ENCODE measurements at regions not wholly inside any gene's neighbourhood (a gene's known extent, or its start where the extent isn't known, plus 50 kb on each side); places are given as distances from the start of the nearest gene placed in this dataset.

GRCh38 chr2:224134003-224134734 lies 95.1 kb upstream of the SERPINE2 start:
- no peak overlapping the region for H3K27ac ChIP-seq (ENCODE audit: low read depth, low read length, poor library complexity, severe bottlenecking)
- H3K4me2 ChIP-seq (ENCODE audit: low read length) = no peak overlapping the region
- H3K4me3 ChIP-seq (ENCODE audit: low read depth, low read length, poor library complexity, severe bottlenecking) = no peak overlapping the region
- no peaks in the 10 kb centered on the region for H4K20me1 ChIP-seq (ENCODE audit: insufficient read depth, low read length)
- CTCF ChIA-PET (ENCODE audit: unreplicated experiment) = no interaction called here
- POLR2A ChIA-PET = interaction anchor here (0.6 to 1.4 kb wide), 4 partner anchors 9 to 682 kb away, joined by 3 to 4 read pairs (median 3); no protein-coding TSS in a partner anchor
- H3K9me2 ChIP-seq (ENCODE audit: insufficient read depth, low read length) = no peaks in the 10 kb centered on the region
- H3K36me3 ChIP-seq (ENCODE audit: insufficient read depth, low read length) = no peaks in the 10 kb centered on the region
- no peak overlapping the region for H2AFZ ChIP-seq (ENCODE audit: low read length)
- H3K9me3 ChIP-seq (ENCODE audit: low read length) = no peaks in the 10 kb centered on the region
- no peak for DNase-seq (ENCODE audit: low spot score)
- H3K4me1 ChIP-seq (ENCODE audit: insufficient read depth, low read length, poor library complexity, severe bottlenecking) = no peaks in the 10 kb centered on the region
- no peaks in the 10 kb centered on the region for H3K79me2 ChIP-seq (ENCODE audit: insufficient read depth, low read depth, low read length)
- TF ChIP-seq EZH2phosphoT487 (IDR thresholded peaks at IDR 0.05; ENCODE audit: borderline replicate concordance, low read depth, low read length) = no peak
- no peak for TF ChIP-seq CTCF (conservative IDR thresholded peaks at IDR 0.05; ENCODE audit: low read length)
- intact Hi-C loops (cut with micrococcal nuclease; ENCODE audit: unreplicated experiment) = no loop called here
- no TSS peak for BruUV-seq (replicated peaks)

- H3K9me3 ChIP-seq (ENCODE audit: low read length) = no peaks in the 10 kb centered on the region
- H3K4me3 ChIP-seq (ENCODE audit: low read depth, low read length, poor library complexity, severe bottlenecking) = no peak overlapping the region
- H3K9me2 ChIP-seq (ENCODE audit: insufficient read depth, low read length) = no peaks in the 10 kb centered on the region
- H4K20me1 ChIP-seq (ENCODE audit: insufficient read depth, low read length) = no peaks in the 10 kb centered on the region
- no peaks in the 10 kb centered on the region for H3K79me2 ChIP-seq (ENCODE audit: insufficient read depth, low read depth, low read length)
- H3K27ac ChIP-seq (ENCODE audit: low read depth, low read length, poor library complexity, severe bottlenecking) = no peak overlapping the region
- BruUV-seq (replicated peaks) = no TSS peak
- no peak for TF ChIP-seq EZH2phosphoT487 (IDR thresholded peaks at IDR 0.05; ENCODE audit: borderline replicate concordance, low read depth, low read length)
- TF ChIP-seq CTCF (conservative IDR thresholded peaks at IDR 0.05; ENCODE audit: low read length) = no peak
- H3K36me3 ChIP-seq (ENCODE audit: insufficient read depth, low read length) = no peaks in the 10 kb centered on the region
- CTCF ChIA-PET (ENCODE audit: unreplicated experiment) = interaction anchor here (0.6 kb wide), 1 partner anchor 674 kb away, joined by 3 read pairs; no protein-coding TSS in a partner anchor
- H2AFZ ChIP-seq (ENCODE audit: low read length) = no peak overlapping the region
- H3K4me2 ChIP-seq (ENCODE audit: low read length) = no peak overlapping the region
- intact Hi-C loops (cut with micrococcal nuclease; ENCODE audit: unreplicated experiment) = no loop called here
- no peaks in the 10 kb centered on the region for H3K4me1 ChIP-seq (ENCODE audit: insufficient read depth, low read length, poor library complexity, severe bottlenecking)
- POLR2A ChIA-PET = interaction anchor here (1.0 to 1.4 kb wide), 3 partner anchors 9 to 681 kb away, joined by 3 read pairs; no protein-coding TSS in a partner anchor
- DNase-seq (ENCODE audit: low spot score) = no peak
These were observed 94.3 kb upstream of the SERPINE2 start for GRCh38 chr2:224133387-224133786.

- POLR2A ChIA-PET = interaction anchor here (0.5 to 1.7 kb wide), 2 partner anchors 41 to 51 kb away, joined by 5 read pairs; no protein-coding TSS in a partner anchor
These were observed 88.9 kb upstream of the SERPINE2 start for GRCh38 chr2:224127871-224128501.

More at GRCh38 chr2:224127871-224128501, 88.9 kb upstream of the SERPINE2 start:
- CTCF ChIA-PET (ENCODE audit: unreplicated experiment) = no interaction called here
- Histone ChIP-seq H3K79me2 (ENCODE audit: insufficient read depth, low read depth, low read length) (no peaks in the 10 kb centered on the region), H3K9me2 (ENCODE audit: insufficient read depth, low read length) (no peaks in the 10 kb centered on the region), H3K27ac (ENCODE audit: low read depth, low read length, poor library complexity, severe bottlenecking) (no peak overlapping the region), H3K4me1 (ENCODE audit: insufficient read depth, low read length, poor library complexity, severe bottlenecking) (no peaks in the 10 kb centered on the region), H3K9me3 (ENCODE audit: low read length) (no peaks in the 10 kb centered on the region), H3K36me3 (ENCODE audit: insufficient read depth, low read length) (no peaks in the 10 kb centered on the region), H3K4me2 (ENCODE audit: low read length) (no peak overlapping the region), H4K20me1 (ENCODE audit: insufficient read depth, low read length) (no peaks in the 10 kb centered on the region), H2AFZ (ENCODE audit: low read length) (no peak overlapping the region), H3K4me3 (ENCODE audit: low read depth, low read length, poor library complexity, severe bottlenecking) (no peak overlapping the region)
- BruUV-seq (replicated peaks) = no TSS peak
- no peak for TF ChIP-seq EZH2phosphoT487 (IDR thresholded peaks at IDR 0.05; ENCODE audit: borderline replicate concordance, low read depth, low read length)
- no peak for TF ChIP-seq CTCF (conservative IDR thresholded peaks at IDR 0.05; ENCODE audit: low read length)
- DNase-seq (ENCODE audit: low spot score) = no peak
- intact Hi-C loops (cut with micrococcal nuclease; ENCODE audit: unreplicated experiment) = no loop called here

Measured in OCI-LY7 (cell line).